Caco-2 (cell line): ENCODE measurements at regions not wholly inside any gene's neighbourhood (a gene's known extent, or its start where the extent isn't known, plus 50 kb on each side); places are given as distances from the start of the nearest gene placed in this dataset.

Experiments
- BruUV-seq: library from RNA; stranded (reverse); fragments of 400-500 nt; replicated peaks from 2 replicates; lab custom pipeline; 2021; lab: Mats Ljungman, UMichigan
- CTCF ChIA-PET: fragments of 300-600 bp; sonication (Branson Sonifier 250); formaldehyde crosslinking; loops from one replicate; lab custom pipeline; 2022; ENCODE audit warnings: antibody characterized with exemption; lab: Charles Lee
- POLR2A ChIA-PET: fragments of 300-600 bp; sonication (Branson Sonifier 250); formaldehyde crosslinking; loops from one replicate; lab custom pipeline; 2022; ENCODE audit warnings: antibody characterized with exemption; lab: Charles Lee
- DNase-seq, 2 experiments: peaks; one replicate each; pipeline versions ENCODE4 v3.0.0 to v3.0.0-alpha.2; 2020 to 2022
- H3K27me3 ChIP-seq: replicated peaks from 2 replicates; pipeline ENCODE4 v1.6.0; 2011; ENCODE audit warnings: low read length; ENCODE audit not compliant: control insufficient read depth, insufficient read depth
- H3K36me3 ChIP-seq: 2 replicates; pipeline ENCODE4 v1.5.1; 2011; ENCODE audit warnings: low read length; ENCODE audit not compliant: control insufficient read depth, insufficient read depth
- H3K4me1 ChIP-seq: fragments of 250-450 bp; sonication (Bioruptor Pico); 2 replicates; pipeline ENCODE4 v1.5.1; 2020; ENCODE audit warnings: mild to moderate bottlenecking
- H3K4me3 ChIP-seq: 2 replicates; pipeline ENCODE4 v1.5.1; 2011; ENCODE audit warnings: low read depth, mild to moderate bottlenecking, control low read depth, low read length
- H3K9me3 ChIP-seq: fragments of 250-450 bp; sonication (Bioruptor Pico); 2 replicates; pipeline ENCODE4 v1.5.1; 2020; ENCODE audit warnings: mild to moderate bottlenecking, moderate library complexity
- H3K27ac Mint-ChIP-seq: one replicate; pipeline ENCODE4 v1.8.0; 2022; ENCODE audit warnings: mixed read lengths; ENCODE audit not compliant: unreplicated experiment
- H3K27me3 Mint-ChIP-seq: one replicate; pipeline ENCODE4 v1.8.0; 2022; ENCODE audit warnings: mixed read lengths; ENCODE audit not compliant: insufficient read depth, unreplicated experiment
- H3K36me3 Mint-ChIP-seq: one replicate; pipeline ENCODE4 v1.8.0; 2022; ENCODE audit warnings: mild to moderate bottlenecking, mixed read lengths; ENCODE audit not compliant: insufficient read depth, unreplicated experiment
- H3K4me1 Mint-ChIP-seq: one replicate; pipeline ENCODE4 v1.8.0; 2022; ENCODE audit warnings: low read depth, mixed read lengths; ENCODE audit not compliant: unreplicated experiment
- H3K4me3 Mint-ChIP-seq: one replicate; pipeline ENCODE4 v1.8.0; 2022; ENCODE audit warnings: mild to moderate bottlenecking, moderate library complexity, mixed read lengths; ENCODE audit not compliant: unreplicated experiment
- H3K9me3 Mint-ChIP-seq: one replicate; pipeline ENCODE4 v1.8.0; 2022; ENCODE audit warnings: mixed read lengths; ENCODE audit not compliant: unreplicated experiment
- CTCF ChIP-seq, 2 experiments: fragments of 200-600 bp in 1 of 2; IDR thresholded peaks; 1 replicate in 1 of 2; 2 replicates in 1 of 2; pipeline versions ENCODE4 v1.5.1 to v1.8.0; 2011 to 2022; ENCODE audit warnings: antibody characterized with exemption in 1 of 2, control low read depth in 1 of 2, inconsistent platforms in 1 of 2, low read depth in 1 of 2, low read length in 1 of 2, mild to moderate bottlenecking in 1 of 2, moderate library complexity in 1 of 2; ENCODE audit not compliant: insufficient read depth in 1 of 2, severe bottlenecking in 1 of 2, unreplicated experiment in 1 of 2
- intact Hi-C: fragments of 100-400 bp; cut with micrococcal nuclease; formaldehyde crosslinking; loops from one replicate; pipeline ENCODE4 v1.10.0; 2022; ENCODE audit not compliant: unreplicated experiment

- POLR2A ChIA-PET, result no interaction called here
- CTCF ChIA-PET, result no interaction called here
- Histone ChIP-seq H3K36me3 (no peaks in the 10 kb centered on the region), H3K4me3 (no peak overlapping the region), H3K4me1 (no peaks in the 10 kb centered on the region), H3K27me3 (no peaks in the 10 kb centered on the region), H3K9me3 (no peaks in the 10 kb centered on the region)
- no peaks in the 10 kb centered on the region for H3K27me3 Mint-ChIP-seq
- H3K4me3 Mint-ChIP-seq, result no peak overlapping the region
- H3K4me1 Mint-ChIP-seq, result no peaks in the 10 kb centered on the region
- intact Hi-C loops, result no loop called here
- no peak for DNase-seq
- H3K36me3 Mint-ChIP-seq, result no peaks in the 10 kb centered on the region
- H3K27ac Mint-ChIP-seq, result no peak overlapping the region
- no peaks in the 10 kb centered on the region for H3K9me3 Mint-ChIP-seq
- no TSS peak for BruUV-seq
- TF ChIP-seq CTCF (IDR thresholded peaks at IDR 0.05; ENCODE audit: insufficient read depth in 1 of 2, low read depth in 1 of 2, low read length in 1 of 2, severe bottlenecking in 1 of 2, unreplicated experiment in 1 of 2), result no peak
These were observed 329.2 kb downstream of the ADAMTS20 start for GRCh38 chr12:43222796-43223195.

GRCh38 chr12:43221216-43221615 is 330.8 kb downstream of the ADAMTS20 start:
- no peak overlapping the region for H3K27ac Mint-ChIP-seq

GRCh38 chr12:43216490-43216889 is 335.5 kb downstream of the ADAMTS20 start:
- no TSS peak for BruUV-seq
- POLR2A ChIA-PET, result no interaction called here

More at GRCh38 chr12:43221216-43221615, 330.8 kb downstream of the ADAMTS20 start:
- no peak for DNase-seq
- ChIA-PET CTCF (no interaction called here), POLR2A (no interaction called here)
- no peak overlapping the region for H3K4me3 ChIP-seq
- no peaks in the 10 kb centered on the region for H3K36me3 Mint-ChIP-seq
- H3K4me3 Mint-ChIP-seq, result no peak overlapping the region
- no peaks in the 10 kb centered on the region for H3K4me1 ChIP-seq
- no peaks in the 10 kb centered on the region for H3K27me3 Mint-ChIP-seq
- no peaks in the 10 kb centered on the region for H3K4me1 Mint-ChIP-seq
- no peaks in the 10 kb centered on the region for H3K27me3 ChIP-seq
- no peaks in the 10 kb centered on the region for H3K9me3 ChIP-seq
- no peaks in the 10 kb centered on the region for H3K36me3 ChIP-seq
- no peaks in the 10 kb centered on the region for H3K9me3 Mint-ChIP-seq
- no peak for TF ChIP-seq CTCF (IDR thresholded peaks at IDR 0.05; ENCODE audit: insufficient read depth in 1 of 2, low read depth in 1 of 2, low read length in 1 of 2, severe bottlenecking in 1 of 2, unreplicated experiment in 1 of 2)
- BruUV-seq, result no TSS peak
- intact Hi-C loops, result no loop called here

More at GRCh38 chr12:43216490-43216889, 335.5 kb downstream of the ADAMTS20 start:
- Histone ChIP-seq H3K4me3 (no peak overlapping the region), H3K4me1 (no peaks in the 10 kb centered on the region), H3K9me3 (no peaks in the 10 kb centered on the region), H3K36me3 (no peaks in the 10 kb centered on the region), H3K27me3 (no peaks in the 10 kb centered on the region)
- no peak overlapping the region for H3K27ac Mint-ChIP-seq
- intact Hi-C loops, result no loop called here
- no peaks in the 10 kb centered on the region for H3K36me3 Mint-ChIP-seq
- no peak overlapping the region for H3K4me3 Mint-ChIP-seq
- peaks cover 5% of the 10 kb centered on the region for H3K27me3 Mint-ChIP-seq
- no peak for DNase-seq
- no peak for TF ChIP-seq CTCF (IDR thresholded peaks at IDR 0.05; ENCODE audit: insufficient read depth in 1 of 2, low read depth in 1 of 2, low read length in 1 of 2, severe bottlenecking in 1 of 2, unreplicated experiment in 1 of 2)
- CTCF ChIA-PET, result no interaction called here
- H3K4me1 Mint-ChIP-seq, result no peaks in the 10 kb centered on the region
- no peaks in the 10 kb centered on the region for H3K9me3 Mint-ChIP-seq
